ENCODE measurements at regions not wholly inside any gene's neighbourhood (a gene's known extent, or its start where the extent isn't known, plus 50 kb on each side); places are given as distances from the start of the nearest gene placed in this dataset.

DNA sequence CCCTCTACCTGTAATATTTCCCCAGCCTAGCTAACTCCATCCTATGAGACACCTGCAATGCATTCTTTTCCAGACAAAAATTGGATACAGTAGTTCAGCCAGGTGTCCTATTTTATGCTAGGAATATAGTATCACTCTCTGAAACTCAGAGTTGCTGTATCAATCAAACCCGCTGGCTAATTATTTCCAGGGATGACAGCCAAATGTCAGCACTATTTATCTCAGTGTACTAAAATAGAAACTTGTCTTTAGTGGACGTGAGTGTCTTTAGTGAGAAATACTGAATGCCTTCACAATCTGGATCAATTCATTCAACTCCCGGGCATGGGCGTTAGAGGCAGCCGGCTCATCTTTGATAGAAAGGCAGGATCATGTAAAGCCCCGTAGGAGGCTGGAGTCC, 196.2 kb downstream of the RBM46 start:
- TF ChIP-seq EZH2 (IDR thresholded peaks at IDR 0.05): no peak
- TF ChIP-seq, protein P1, sequence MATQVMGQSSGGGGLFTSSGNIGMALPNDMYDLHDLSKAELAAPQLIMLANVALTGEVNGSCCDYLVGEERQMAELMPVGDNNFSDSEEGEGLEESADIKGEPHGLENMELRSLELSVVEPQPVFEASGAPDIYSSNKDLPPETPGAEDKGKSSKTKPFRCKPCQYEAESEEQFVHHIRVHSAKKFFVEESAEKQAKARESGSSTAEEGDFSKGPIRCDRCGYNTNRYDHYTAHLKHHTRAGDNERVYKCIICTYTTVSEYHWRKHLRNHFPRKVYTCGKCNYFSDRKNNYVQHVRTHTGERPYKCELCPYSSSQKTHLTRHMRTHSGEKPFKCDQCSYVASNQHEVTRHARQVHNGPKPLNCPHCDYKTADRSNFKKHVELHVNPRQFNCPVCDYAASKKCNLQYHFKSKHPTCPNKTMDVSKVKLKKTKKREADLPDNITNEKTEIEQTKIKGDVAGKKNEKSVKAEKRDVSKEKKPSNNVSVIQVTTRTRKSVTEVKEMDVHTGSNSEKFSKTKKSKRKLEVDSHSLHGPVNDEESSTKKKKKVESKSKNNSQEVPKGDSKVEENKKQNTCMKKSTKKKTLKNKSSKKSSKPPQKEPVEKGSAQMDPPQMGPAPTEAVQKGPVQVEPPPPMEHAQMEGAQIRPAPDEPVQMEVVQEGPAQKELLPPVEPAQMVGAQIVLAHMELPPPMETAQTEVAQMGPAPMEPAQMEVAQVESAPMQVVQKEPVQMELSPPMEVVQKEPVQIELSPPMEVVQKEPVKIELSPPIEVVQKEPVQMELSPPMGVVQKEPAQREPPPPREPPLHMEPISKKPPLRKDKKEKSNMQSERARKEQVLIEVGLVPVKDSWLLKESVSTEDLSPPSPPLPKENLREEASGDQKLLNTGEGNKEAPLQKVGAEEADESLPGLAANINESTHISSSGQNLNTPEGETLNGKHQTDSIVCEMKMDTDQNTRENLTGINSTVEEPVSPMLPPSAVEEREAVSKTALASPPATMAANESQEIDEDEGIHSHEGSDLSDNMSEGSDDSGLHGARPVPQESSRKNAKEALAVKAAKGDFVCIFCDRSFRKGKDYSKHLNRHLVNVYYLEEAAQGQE (IDR thresholded peaks at IDR 0.05; ENCODE audit: low read depth): no peak
- TF ChIP-seq, protein P2, sequence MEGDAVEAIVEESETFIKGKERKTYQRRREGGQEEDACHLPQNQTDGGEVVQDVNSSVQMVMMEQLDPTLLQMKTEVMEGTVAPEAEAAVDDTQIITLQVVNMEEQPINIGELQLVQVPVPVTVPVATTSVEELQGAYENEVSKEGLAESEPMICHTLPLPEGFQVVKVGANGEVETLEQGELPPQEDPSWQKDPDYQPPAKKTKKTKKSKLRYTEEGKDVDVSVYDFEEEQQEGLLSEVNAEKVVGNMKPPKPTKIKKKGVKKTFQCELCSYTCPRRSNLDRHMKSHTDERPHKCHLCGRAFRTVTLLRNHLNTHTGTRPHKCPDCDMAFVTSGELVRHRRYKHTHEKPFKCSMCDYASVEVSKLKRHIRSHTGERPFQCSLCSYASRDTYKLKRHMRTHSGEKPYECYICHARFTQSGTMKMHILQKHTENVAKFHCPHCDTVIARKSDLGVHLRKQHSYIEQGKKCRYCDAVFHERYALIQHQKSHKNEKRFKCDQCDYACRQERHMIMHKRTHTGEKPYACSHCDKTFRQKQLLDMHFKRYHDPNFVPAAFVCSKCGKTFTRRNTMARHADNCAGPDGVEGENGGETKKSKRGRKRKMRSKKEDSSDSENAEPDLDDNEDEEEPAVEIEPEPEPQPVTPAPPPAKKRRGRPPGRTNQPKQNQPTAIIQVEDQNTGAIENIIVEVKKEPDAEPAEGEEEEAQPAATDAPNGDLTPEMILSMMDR (IDR thresholded peaks at IDR 0.05 in 2 of 3, conservative IDR thresholded peaks at IDR 0.05 in 1 of 3; ENCODE audit: borderline replicate concordance in 1 of 3, insufficient read depth in 1 of 3, low read depth in 2 of 3, low read length in 2 of 3): no peak
- TF ChIP-seq POLR2AphosphoS5 (IDR thresholded peaks at IDR 0.05; ENCODE audit: low read depth, low read length): no peak
- no peak for TF ChIP-seq POLR2A (IDR thresholded peaks at IDR 0.05; ENCODE audit: borderline replicate concordance, extremely low read depth, insufficient read depth, insufficient read length)
- TF ChIP-seq CEBPB (IDR thresholded peaks at IDR 0.05; ENCODE audit: low read depth): no peak

All from HCT116 (cell line).